HG02884 (cell line): ENCODE measurements at regions not wholly inside any gene's neighbourhood (a gene's known extent, or its start where the extent isn't known, plus 50 kb on each side); places are given as distances from the start of the nearest gene placed in this dataset.

Experiments used
- ATAC-seq: cut with Tn5 transposase; IDR thresholded peaks from one replicate; pipeline ENCODE4 v1.9.1; 2021; ENCODE audit warnings: mild to moderate bottlenecking, moderate library complexity; ENCODE audit not compliant: unreplicated experiment

- ATAC-seq, result no peak
Measured at GRCh38 chr21:34022627-34023335, 50.6 kb upstream of the MRPS6 start.

- ATAC-seq, result no peak
Measured at GRCh38 chr21:34021726-34022125, 51.7 kb upstream of the MRPS6 start.

DNA sequence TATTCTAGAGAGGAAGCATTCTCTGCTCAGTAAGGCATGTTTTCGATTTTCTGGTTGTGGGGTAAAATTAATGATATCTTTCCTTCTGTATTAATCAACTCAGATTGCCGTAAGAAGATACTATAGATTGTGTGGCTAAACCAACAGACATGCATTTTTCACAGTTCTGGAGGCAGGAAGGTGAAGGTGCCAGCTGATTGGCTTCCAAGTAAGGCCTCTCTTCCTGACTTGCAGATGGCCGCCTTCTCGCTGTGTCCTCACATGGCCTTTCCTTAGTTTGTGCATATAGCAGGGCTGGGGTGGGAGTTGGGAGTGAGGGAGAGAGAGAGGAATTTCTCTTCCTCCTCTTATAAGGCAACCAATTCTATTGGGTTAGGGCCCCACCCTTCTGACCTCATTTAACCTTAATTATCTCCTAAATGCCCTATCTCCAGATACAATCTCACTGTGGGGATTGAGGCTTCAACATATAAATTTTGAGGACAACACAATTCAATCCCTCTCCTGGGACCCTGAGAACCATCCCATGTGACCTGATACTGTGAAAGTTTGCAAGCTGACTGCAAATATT, 52.3 kb upstream of the MRPS6 start:
- ATAC-seq, result no peak

- peak; percentile 43 for ATAC-seq
Measured at GRCh38 chr21:34020005-34020847, 53.2 kb upstream of the MRPS6 start.

DNA sequence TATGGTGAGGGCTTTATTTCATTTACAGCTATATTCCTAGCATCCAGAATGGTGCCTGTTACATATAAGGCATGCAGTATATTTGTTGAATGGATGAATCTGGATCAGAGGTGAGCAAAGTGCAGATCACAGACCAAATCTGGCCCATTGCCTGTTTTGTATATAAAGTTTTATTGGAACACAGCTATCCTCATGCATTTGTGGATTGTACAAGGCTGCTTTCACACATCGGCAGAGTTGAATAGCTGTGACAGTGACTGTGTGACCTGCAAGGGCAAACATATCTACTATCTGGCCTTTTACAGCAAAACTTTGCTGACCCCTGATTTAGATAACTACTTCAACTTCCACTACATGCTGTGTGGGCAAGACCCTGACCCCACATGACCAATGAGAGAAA, 54.0 kb upstream of the MRPS6 start:
- no peak for ATAC-seq

DNA sequence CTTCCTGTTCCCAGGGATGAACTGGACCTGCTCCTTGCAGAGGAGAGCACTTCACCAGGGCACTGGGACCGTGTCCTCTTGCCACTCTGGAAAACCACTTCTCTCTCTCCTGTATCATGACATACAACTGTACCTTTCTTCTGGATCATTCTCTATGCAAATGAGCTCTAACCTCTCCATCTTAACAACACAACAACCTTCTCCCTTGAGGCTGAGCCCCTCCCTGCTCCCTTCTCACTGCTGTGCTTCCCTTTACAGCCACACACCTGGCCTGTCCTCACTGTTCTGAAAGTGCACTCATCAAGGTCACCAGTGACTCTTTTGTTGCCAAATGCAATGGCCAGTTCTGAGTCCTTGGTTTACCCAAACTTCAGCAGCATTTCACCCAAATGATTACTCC, 54.5 kb upstream of the MRPS6 start:
- no peak for ATAC-seq

- no peak for ATAC-seq
Measured at GRCh38 chr21:34018185-34018584, 55.2 kb upstream of the MRPS6 start.

DNA sequence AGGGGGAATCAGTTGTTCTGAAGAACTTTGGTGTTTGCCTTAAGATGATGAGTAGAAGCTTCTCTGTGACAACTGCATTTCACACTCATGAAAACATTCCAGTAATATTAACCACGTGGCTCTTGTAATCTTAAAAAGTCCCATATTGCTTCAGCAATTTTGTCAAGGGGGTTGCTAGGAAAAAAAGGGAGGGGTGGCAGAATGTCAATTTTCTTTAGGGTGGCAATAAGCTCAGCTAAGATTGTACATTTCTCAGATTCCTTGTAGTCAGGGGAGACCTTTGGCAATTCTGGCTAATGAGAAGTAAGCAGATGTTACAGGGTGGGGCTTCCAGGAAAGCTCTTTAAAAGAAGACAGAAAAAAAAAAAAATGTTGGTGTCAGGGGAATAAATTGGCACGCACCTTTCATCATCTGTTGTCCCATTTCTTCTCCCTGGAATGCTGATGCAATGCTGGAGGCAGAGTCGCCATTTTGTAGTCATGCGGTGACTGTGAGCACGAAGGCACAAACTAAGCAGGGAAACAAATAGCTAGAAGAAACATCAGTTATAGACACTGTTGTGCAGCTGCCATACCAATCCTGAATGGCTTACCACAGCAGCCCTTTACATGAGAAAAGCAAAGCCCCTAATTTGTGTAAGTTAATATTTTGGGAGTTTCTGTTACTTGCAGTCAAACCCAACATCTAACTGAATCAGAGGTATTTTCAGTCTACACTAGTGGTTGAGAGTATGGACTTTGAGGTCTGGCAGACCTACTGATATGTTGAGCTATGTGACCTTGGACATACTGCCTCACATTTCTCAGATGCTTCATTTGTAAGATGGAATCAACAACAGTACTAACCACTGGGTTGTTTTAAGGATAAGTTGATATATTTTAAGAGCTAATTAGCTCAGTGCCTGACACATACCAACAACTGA, 56.1 kb upstream of the MRPS6 start:
- ATAC-seq, result peak; percentile 38

DNA sequence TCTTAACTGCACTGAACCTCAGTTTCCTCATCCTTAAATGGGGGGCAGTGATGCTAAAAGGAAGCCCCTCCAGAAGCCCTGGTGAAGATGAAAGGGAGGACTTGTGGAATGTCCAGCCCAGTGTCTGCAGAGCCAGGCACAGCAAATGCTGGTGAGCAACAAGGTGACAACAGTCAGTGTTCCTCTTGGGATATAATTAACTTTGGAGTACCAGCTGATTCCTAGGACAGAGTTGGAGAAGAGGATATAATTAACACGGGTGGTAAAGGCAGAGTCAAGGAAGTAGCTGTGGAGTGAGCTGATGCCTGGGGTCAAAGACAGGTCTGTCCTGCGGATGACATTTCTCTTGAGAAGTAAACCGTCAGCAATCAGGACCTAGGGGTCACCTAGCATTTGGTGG, 60.7 kb upstream of the MRPS6 start:
- no peak for ATAC-seq

GRCh38 chr21:34011660-34012059, 61.7 kb upstream of the MRPS6 start:
- ATAC-seq, result no peak

- ATAC-seq, result no peak
Measured at GRCh38 chr21:34009193-34009592, 64.2 kb upstream of the MRPS6 start.

DNA sequence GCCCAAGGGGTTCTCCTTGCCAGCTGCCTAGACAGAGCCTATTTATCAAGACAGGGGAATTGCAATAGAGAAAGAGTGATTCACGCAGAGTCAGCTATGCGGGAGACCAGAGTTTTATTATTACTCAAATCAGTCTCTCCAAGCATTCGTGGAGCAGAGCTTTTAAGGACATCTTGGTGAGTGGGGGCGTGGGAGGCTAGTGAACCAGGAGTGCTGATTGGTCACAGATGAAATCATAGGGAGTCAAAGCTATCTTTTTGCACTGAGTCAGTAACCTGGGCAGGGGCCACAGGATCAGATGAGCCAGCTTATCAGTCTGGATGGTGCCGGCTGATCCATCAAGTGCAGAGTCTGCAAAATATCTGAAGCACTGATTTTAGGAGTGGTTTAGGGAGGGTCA, 64.8 kb upstream of the MRPS6 start:
- ATAC-seq, result no peak

- ATAC-seq, result no peak
Measured at GRCh38 chr21:34006611-34007168, 66.7 kb upstream of the MRPS6 start.

GRCh38 chr21:34004974-34005373, 68.4 kb upstream of the MRPS6 start:
- no peak for ATAC-seq

- no peak for ATAC-seq
Measured at GRCh38 chr21:34004013-34004938, 69.1 kb upstream of the MRPS6 start.

DNA sequence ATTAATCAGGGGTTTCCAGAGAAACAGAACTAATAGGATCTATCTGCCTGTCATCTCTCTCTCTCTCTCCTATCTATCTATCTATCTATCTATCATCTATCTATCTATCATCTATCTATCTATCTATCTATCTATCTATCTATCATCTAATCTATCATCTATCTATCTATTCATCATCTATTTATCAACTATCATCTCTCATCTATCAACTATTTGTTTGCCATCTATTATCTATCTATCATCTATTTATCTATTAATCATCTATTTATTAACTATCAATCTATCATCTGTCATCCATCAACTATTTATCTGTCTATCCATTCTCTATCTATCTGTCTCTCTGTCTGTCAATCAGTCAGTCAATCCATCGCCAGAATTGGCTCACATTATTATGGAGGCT, 70.0 kb upstream of the MRPS6 start:
- no peak for ATAC-seq

DNA sequence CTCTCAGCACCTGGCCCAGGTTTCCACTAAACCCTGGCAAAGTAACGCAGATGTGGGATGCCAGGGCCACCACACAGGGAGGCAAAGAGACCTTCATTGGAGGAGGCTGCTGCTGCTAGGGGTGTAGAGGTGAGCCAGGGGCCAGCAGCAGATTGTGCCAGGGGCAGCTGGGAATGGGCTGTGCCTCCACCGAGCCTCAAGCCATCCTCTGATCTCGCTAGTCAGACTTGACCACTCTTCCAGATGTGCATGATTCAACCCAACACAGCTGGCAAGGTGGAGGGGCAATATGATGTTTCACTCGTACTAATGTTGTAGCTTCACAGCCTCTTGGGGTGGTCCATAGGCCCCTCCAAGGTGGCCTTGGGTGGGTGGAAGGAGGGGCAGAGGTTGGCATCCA, 73.0 kb upstream of the MRPS6 start:
- no peak for ATAC-seq

- ATAC-seq, result no peak
Measured at GRCh38 chr21:33998809-33999208, 74.6 kb upstream of the MRPS6 start.

- ATAC-seq, result no peak
Measured at GRCh38 chr21:33998402-33998801, 75.0 kb upstream of the MRPS6 start.

- ATAC-seq, result no peak
Measured at GRCh38 chr21:33997436-33997835, 75.9 kb upstream of the MRPS6 start.
